ENCODE measurements at regions not wholly inside any gene's neighbourhood (a gene's known extent, or its start where the extent isn't known, plus 50 kb on each side); places are given as distances from the start of the nearest gene placed in this dataset.

DNA sequence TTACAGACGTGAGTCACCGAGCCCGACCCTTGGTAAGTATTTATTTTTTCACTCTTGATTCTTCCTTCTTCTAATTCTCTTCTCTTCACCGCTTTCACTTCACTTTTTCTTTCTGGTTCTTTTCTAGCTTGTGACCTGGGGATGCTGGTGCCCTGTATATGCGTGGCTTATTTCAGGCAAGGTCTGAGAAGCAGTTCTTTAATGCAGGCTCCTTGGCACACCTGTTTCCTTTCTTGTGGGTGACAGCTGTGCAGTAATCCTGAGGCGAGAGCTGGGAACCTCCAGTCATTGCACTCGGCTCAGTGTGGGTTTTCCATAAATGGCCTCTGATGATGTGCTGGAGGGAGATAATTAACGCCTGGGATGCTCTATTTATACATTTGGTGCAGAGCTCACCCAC lies 193.8 kb downstream of the TSN start:
- no peak for TF ChIP-seq POLR2A (IDR thresholded peaks at IDR 0.05; ENCODE audit: low read depth, low read length)
- TF ChIP-seq POLR2AphosphoS5 (IDR thresholded peaks at IDR 0.05; ENCODE audit: low read depth, low read length): no peak
- TF ChIP-seq TAF1 (IDR thresholded peaks at IDR 0.05; ENCODE audit: borderline replicate concordance, low read depth, low read length): no peak
